HepG2 (cell line): ENCODE measurements at regions not wholly inside any gene's neighbourhood (a gene's known extent, or its start where the extent isn't known, plus 50 kb on each side); places are given as distances from the start of the nearest gene placed in this dataset.

Experiments used
- ATAC-seq: fragments of 200-7000 bp; cut with Tn5 transposase; 3 replicates; pipeline ENCODE4 v1.9.1; 2020; ENCODE audit warnings: mild to moderate bottlenecking, moderate library complexity
- BruUV-seq: library from RNA; stranded (reverse); fragments of 400-500 nt; replicated peaks from 2 replicates; lab custom pipeline; 2021; lab: Mats Ljungman, UMichigan
- CTCF ChIA-PET: fragments of 300-600 bp; formaldehyde crosslinking; extraction: SDS; loops from one replicate; lab custom pipeline; 2021; ENCODE audit warnings: low total read pairs, inconsistent platforms, low intra/inter-chr PET ratio; lab: Yijun Ruan, JAX
- POLR2A ChIA-PET: fragments of 350-600 bp; sonication (Branson Sonifier 250); formaldehyde crosslinking; loops from one replicate; lab custom pipeline; 2020; ENCODE audit warnings: antibody characterized with exemption, inconsistent platforms; lab: Yijun Ruan, JAX
- DNase-seq: peaks from one replicate; pipeline ENCODE4 v3.0.0-alpha.2; 2015; ENCODE audit warnings: low spot score
- FAIRE-seq: peaks from 3 replicates; lab custom pipeline; 2011; peaks lifted over from hg19 to GRCh38; lab: Jason Lieb, UNC
- H2AFZ ChIP-seq: one replicate; pipeline ENCODE4 v1.6.1; 2011; ENCODE audit warnings: low read length, inconsistent platforms
- H3K27ac ChIP-seq: fragments of 300-600 bp; 3 replicates; pipeline ENCODE4 v1.8.0; 2011; ENCODE audit warnings: mixed run types, mild to moderate bottlenecking, mixed read lengths, low read length, inconsistent platforms; ENCODE audit not compliant: insufficient read depth; ENCODE audit errors: extremely low read length
- H3K27me3 ChIP-seq, 2 experiments: fragments of 200-600 bp in 1 of 2; 2 replicates in 1 of 2; 3 replicates in 1 of 2; pipeline versions ENCODE4 v1.6.0 to v1.8.0; 2011; ENCODE audit warnings: low read length in 2 of 2, mild to moderate bottlenecking in 2 of 2, moderate library complexity in 2 of 2, inconsistent platforms in 1 of 2; ENCODE audit not compliant: insufficient read depth in 2 of 2, control insufficient read depth in 1 of 2
- H3K36me3 ChIP-seq, 2 experiments: fragments of 200-600 bp in 1 of 2; replicated peaks in 1 of 2; 2 replicates in 1 of 2; 3 replicates in 1 of 2; pipeline versions ENCODE4 v1.5.1 to v1.8.0; 2011; ENCODE audit warnings: low read length in 2 of 2, inconsistent platforms in 1 of 2; ENCODE audit not compliant: insufficient read depth in 2 of 2, control insufficient read depth in 1 of 2
- H3K4me1 ChIP-seq: 2 replicates; pipeline ENCODE4 v1.5.1; 2012; ENCODE audit warnings: low read length, inconsistent platforms; ENCODE audit not compliant: insufficient read depth
- H3K4me2 ChIP-seq: 2 replicates; pipeline ENCODE4 v1.6.0; 2011; ENCODE audit warnings: low read depth, low read length, inconsistent platforms
- H3K4me3 ChIP-seq, 3 experiments: fragments of 200-600 bp in 1 of 3; sonication (generic), shearing (Covaris generic) in 1 of 3; replicated peaks in 1 of 3; 2 replicates each; pipeline ENCODE4 v1.5.1; 2011 to 2016; ENCODE audit warnings: low read length in 3 of 3, inconsistent platforms in 2 of 3, low read depth in 2 of 3, mild to moderate bottlenecking in 2 of 3, control low read depth in 1 of 3, mixed read lengths in 1 of 3; ENCODE audit not compliant: insufficient read depth in 1 of 3
- H3K79me2 ChIP-seq: one replicate; pipeline ENCODE4 v1.6.1; 2011; ENCODE audit warnings: low read length, inconsistent platforms; ENCODE audit not compliant: insufficient read depth
- H3K9ac ChIP-seq: 2 replicates; pipeline ENCODE4 v1.6.0; 2011; ENCODE audit warnings: mild to moderate bottlenecking, low read depth, low read length, inconsistent platforms; ENCODE audit not compliant: insufficient read depth
- H3K9me3 ChIP-seq: 2 replicates; pipeline ENCODE4 v1.5.1; 2012; ENCODE audit warnings: mild to moderate bottlenecking, low read length
- H4K20me1 ChIP-seq: 2 replicates; pipeline ENCODE4 v1.6.0; 2011; ENCODE audit warnings: inconsistent platforms, mild to moderate bottlenecking, low read length, moderate library complexity; ENCODE audit not compliant: insufficient read depth
- TEAD2 ChIP-seq: sonication (generic); formaldehyde crosslinking; IDR thresholded peaks from 2 replicates; pipeline ENCODE4 v1.9.0; 2021; ENCODE audit warnings: missing genetic modification reagents
- ZFP62 ChIP-seq: sonication (generic); formaldehyde crosslinking; IDR thresholded peaks from 2 replicates; pipeline ENCODE4 v1.4.0; 2020; ENCODE audit warnings: missing genetic modification reagents
- ZNF101 ChIP-seq: sonication (generic); formaldehyde crosslinking; IDR thresholded peaks from 2 replicates; pipeline ENCODE4 v1.4.0; 2020; ENCODE audit warnings: mild to moderate bottlenecking, low read depth, missing genetic modification reagents, borderline replicate concordance
- ZNF12 ChIP-seq: sonication (generic); formaldehyde crosslinking; IDR thresholded peaks from 2 replicates; pipeline ENCODE4 v1.5.0; 2020; ENCODE audit warnings: missing genetic modification reagents
- ZNF543 ChIP-seq: sonication (generic); formaldehyde crosslinking; IDR thresholded peaks from 2 replicates; pipeline ENCODE4 v1.4.0; 2020; ENCODE audit warnings: mild to moderate bottlenecking, missing genetic modification reagents
- ZNF567 ChIP-seq: sonication (generic); formaldehyde crosslinking; IDR thresholded peaks from 2 replicates; pipeline ENCODE4 v1.8.1; 2023; ENCODE audit warnings: mild to moderate bottlenecking, missing genetic modification reagents, borderline replicate concordance
- WGBS: methylation state at CpG from one replicate; pipeline ENCODE4 v1.1.6; 2017; ENCODE audit warnings: low lambda C conversion rate; 5-methylcytosine and 5-hydroxymethylcytosine counted together
- in situ Hi-C: cut with HindIII; loops from 2 replicates; pipeline ENCODE4 v1.10.0; 2017; ENCODE audit warnings: low pct_unique_long_range_greater_than_20kb; ENCODE audit not compliant: extremely low pct_ligation_motif_present
- intact Hi-C: fragments of 100-400 bp; cut with micrococcal nuclease; formaldehyde crosslinking; loops from one replicate; pipeline ENCODE4 v1.10.0; 2022; ENCODE audit not compliant: unreplicated experiment
- TF ChIP-seq, protein P1 (sequence below): IDR thresholded peaks from 2 replicates; pipeline ENCODE4 v1.6.1; 2016; ENCODE audit warnings: low read depth
- TF ChIP-seq, protein P2 (sequence below): fragments of 450-650 bp; IDR thresholded peaks from 2 replicates; pipeline ENCODE4 v1.6.1; 2016
- TF ChIP-seq, protein P3 (sequence below): IDR thresholded peaks from 2 replicates; pipeline ENCODE4 v1.4.0; 2020; ENCODE audit warnings: mild to moderate bottlenecking, missing genetic modification reagents

DNA sequence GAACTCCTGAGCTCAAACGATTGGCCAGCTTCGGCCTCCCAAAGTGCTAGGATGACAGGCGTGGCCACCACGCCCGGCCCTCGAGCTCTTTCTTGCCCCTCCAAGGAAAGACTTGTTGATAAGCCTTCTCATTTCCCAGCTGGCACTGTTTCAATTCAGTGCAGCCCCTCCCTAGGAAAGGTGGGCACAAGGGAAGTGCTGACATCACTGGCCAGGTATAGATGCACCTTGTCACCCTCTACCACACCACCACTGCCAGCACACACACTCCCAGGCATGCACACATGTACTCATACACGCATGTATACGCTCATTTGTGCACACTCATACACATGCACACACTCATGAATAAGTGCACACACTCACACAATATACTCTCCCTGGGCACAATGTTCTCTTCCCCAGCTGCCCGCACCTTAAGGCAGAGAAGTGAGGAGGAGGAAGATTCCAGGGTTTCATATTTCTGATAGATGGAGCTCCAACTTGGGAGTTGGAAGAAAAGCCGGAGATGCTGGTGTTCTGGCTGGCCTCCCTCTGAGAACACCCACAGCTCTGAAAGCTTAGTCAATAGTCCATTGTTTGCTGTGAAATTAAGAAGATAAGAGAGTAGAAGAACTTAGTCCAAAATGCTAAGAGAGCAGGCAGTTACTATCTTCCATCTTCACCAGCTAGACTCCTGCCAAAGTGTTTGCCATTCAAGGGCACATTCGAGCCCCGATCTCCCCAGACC, 196.7 kb downstream of the FOXO1 start:
- CTCF ChIA-PET = no interaction called here
- H3K79me2 ChIP-seq = no peaks in the 10 kb centered on the region
- DNase-seq (no peak), ATAC-seq (peak; percentile 38; the same call in 1 of the 3 replicates)
- no peaks in the 10 kb centered on the region for H3K9me3 ChIP-seq
- no TSS peak for BruUV-seq
- intact Hi-C loops (no loop called here), in situ Hi-C loops (no loop called here)
- H3K4me3 ChIP-seq = no peak overlapping the region
- no peak overlapping the region for H3K27ac ChIP-seq
- no peaks in the 10 kb centered on the region for H3K36me3 ChIP-seq
- peaks cover 35% of the 10 kb centered on the region for H3K4me1 ChIP-seq
- no peak overlapping the region for H2AFZ ChIP-seq
- no peak for TF ChIP-seq ZFP62 (CRISPR knock-in tag)
- no peak for TF ChIP-seq TEAD2 (CRISPR knock-in tag)
- TF ChIP-seq ZNF567 (CRISPR knock-in tag) = no peak
- no peak for TF ChIP-seq ZNF101 (CRISPR knock-in tag)
- no peak for TF ChIP-seq ZNF12 (CRISPR knock-in tag)
- no peak for TF ChIP-seq ZNF543 (CRISPR knock-in tag)
- TF ChIP-seq, protein P1, sequence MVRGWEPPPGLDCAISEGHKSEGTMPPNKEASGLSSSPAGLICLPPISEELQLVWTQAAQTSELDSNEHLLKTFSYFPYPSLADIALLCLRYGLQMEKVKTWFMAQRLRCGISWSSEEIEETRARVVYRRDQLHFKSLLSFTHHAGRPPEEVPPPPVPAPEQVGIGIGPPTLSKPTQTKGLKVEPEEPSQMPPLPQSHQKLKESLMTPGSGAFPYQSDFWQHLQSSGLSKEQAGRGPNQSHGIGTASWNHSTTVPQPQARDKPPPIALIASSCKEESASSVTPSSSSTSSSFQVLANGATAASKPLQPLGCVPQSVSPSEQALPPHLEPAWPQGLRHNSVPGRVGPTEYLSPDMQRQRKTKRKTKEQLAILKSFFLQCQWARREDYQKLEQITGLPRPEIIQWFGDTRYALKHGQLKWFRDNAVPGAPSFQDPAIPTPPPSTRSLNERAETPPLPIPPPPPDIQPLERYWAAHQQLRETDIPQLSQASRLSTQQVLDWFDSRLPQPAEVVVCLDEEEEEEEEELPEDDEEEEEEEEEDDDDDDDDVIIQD (CRISPR knock-in tag) = no peak
- TF ChIP-seq, protein P2, sequence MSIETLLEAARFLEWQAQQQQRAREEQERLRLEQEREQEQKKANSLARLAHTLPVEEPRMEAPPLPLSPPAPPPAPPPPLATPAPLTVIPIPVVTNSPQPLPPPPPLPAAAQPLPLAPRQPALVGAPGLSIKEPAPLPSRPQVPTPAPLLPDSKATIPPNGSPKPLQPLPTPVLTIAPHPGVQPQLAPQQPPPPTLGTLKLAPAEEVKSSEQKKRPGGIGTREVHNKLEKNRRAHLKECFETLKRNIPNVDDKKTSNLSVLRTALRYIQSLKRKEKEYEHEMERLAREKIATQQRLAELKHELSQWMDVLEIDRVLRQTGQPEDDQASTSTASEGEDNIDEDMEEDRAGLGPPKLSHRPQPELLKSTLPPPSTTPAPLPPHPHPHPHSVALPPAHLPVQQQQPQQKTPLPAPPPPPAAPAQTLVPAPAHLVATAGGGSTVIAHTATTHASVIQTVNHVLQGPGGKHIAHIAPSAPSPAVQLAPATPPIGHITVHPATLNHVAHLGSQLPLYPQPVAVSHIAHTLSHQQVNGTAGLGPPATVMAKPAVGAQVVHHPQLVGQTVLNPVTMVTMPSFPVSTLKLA = no peak
- TF ChIP-seq, protein P3, sequence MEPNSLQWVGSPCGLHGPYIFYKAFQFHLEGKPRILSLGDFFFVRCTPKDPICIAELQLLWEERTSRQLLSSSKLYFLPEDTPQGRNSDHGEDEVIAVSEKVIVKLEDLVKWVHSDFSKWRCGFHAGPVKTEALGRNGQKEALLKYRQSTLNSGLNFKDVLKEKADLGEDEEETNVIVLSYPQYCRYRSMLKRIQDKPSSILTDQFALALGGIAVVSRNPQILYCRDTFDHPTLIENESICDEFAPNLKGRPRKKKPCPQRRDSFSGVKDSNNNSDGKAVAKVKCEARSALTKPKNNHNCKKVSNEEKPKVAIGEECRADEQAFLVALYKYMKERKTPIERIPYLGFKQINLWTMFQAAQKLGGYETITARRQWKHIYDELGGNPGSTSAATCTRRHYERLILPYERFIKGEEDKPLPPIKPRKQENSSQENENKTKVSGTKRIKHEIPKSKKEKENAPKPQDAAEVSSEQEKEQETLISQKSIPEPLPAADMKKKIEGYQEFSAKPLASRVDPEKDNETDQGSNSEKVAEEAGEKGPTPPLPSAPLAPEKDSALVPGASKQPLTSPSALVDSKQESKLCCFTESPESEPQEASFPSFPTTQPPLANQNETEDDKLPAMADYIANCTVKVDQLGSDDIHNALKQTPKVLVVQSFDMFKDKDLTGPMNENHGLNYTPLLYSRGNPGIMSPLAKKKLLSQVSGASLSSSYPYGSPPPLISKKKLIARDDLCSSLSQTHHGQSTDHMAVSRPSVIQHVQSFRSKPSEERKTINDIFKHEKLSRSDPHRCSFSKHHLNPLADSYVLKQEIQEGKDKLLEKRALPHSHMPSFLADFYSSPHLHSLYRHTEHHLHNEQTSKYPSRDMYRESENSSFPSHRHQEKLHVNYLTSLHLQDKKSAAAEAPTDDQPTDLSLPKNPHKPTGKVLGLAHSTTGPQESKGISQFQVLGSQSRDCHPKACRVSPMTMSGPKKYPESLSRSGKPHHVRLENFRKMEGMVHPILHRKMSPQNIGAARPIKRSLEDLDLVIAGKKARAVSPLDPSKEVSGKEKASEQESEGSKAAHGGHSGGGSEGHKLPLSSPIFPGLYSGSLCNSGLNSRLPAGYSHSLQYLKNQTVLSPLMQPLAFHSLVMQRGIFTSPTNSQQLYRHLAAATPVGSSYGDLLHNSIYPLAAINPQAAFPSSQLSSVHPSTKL (CRISPR knock-in tag) = no peak
- TF ChIP-seq, all 625 proteins: peak for 0
- FAIRE-seq = no peak
- H3K27me3 ChIP-seq = no peaks in the 10 kb centered on the region
- H3K4me2 ChIP-seq = no peak overlapping the region
- POLR2A ChIA-PET = no interaction called here
- H3K9ac ChIP-seq = no peak overlapping the region
- H4K20me1 ChIP-seq = no peaks in the 10 kb centered on the region
- 81% methylated on average over 12 of the region's 12 CpGs for WGBS
